SK-N-SH treated with all-trans-retinoic acid at 6 μM for 48 hours (cell line): ENCODE measurements at regions not wholly inside any gene's neighbourhood (a gene's known extent, or its start where the extent isn't known, plus 50 kb on each side); places are given as distances from the start of the nearest gene placed in this dataset.

Source experiments
- ATAC-seq: fragments of 200-7000 bp; cut with Tn5 transposase; 3 replicates; pipeline ENCODE4 v1.9.1; 2020; ENCODE audit warnings: mild to moderate bottlenecking, moderate library complexity
- ARNTL ChIP-seq: fragments of 450-650 bp; formaldehyde crosslinking; IDR thresholded peaks from 2 replicates; pipeline ENCODE4 v1.5.0; 2020; ENCODE audit warnings: low read depth, mild to moderate bottlenecking, moderate library complexity, borderline replicate concordance
- BACH2 ChIP-seq: fragments of 250-450 bp; sonication (Bioruptor Pico); IDR thresholded peaks from 2 replicates; pipeline ENCODE4 v1.9.0; 2021; ENCODE audit warnings: mild to moderate bottlenecking, borderline replicate concordance
- CREB5 ChIP-seq: fragments of 250-450 bp; sonication (Bioruptor Pico); IDR thresholded peaks from 2 replicates; pipeline ENCODE4 v1.5.1; 2020; ENCODE audit warnings: low read depth, mild to moderate bottlenecking, moderate library complexity
- CSDC2 ChIP-seq: fragments of 250-450 bp; sonication (Bioruptor Pico); IDR thresholded peaks from 2 replicates; pipeline ENCODE4 v1.5.0; 2020; ENCODE audit warnings: mild to moderate bottlenecking, moderate library complexity
- CSRNP3 ChIP-seq: fragments of 250-450 bp; sonication (Bioruptor Pico); IDR thresholded peaks from 2 replicates; pipeline ENCODE4 v1.5.1; 2021; ENCODE audit warnings: mild to moderate bottlenecking, moderate library complexity
- ESRRG ChIP-seq: fragments of 250-450 bp; sonication (Bioruptor Pico); IDR thresholded peaks from 2 replicates; pipeline ENCODE4 v1.6.1; 2021; ENCODE audit warnings: mild to moderate bottlenecking
- GLIS3 ChIP-seq: fragments of 250-450 bp; sonication (Bioruptor Pico); IDR thresholded peaks from 2 replicates; pipeline ENCODE4 v1.5.0; 2020; ENCODE audit warnings: mild to moderate bottlenecking, moderate library complexity
- ISL1 ChIP-seq: fragments of 250-450 bp; sonication (Bioruptor Pico); IDR thresholded peaks from 2 replicates; pipeline ENCODE4 v2.1.2; 2022; ENCODE audit warnings: mild to moderate bottlenecking, moderate library complexity
- OSR1 ChIP-seq: fragments of 250-450 bp; sonication (Bioruptor Pico); IDR thresholded peaks from 2 replicates; pipeline ENCODE4 v1.8.0; 2022; ENCODE audit warnings: moderate library complexity, mild to moderate bottlenecking, inconsistent platforms
- PATZ1 ChIP-seq: fragments of 250-450 bp; sonication (Bioruptor Pico); IDR thresholded peaks from 2 replicates; pipeline ENCODE4 v1.8.0; 2020; ENCODE audit warnings: mild to moderate bottlenecking, moderate library complexity, borderline replicate concordance
- POU6F1 ChIP-seq: fragments of 250-450 bp; sonication (Bioruptor Pico); IDR thresholded peaks from 2 replicates; pipeline ENCODE4 v1.8.0; 2021; ENCODE audit warnings: low read depth, mild to moderate bottlenecking, moderate library complexity, borderline replicate concordance
- RARB ChIP-seq: fragments of 250-450 bp; sonication (Bioruptor Pico); IDR thresholded peaks from 2 replicates; pipeline ENCODE4 v1.8.0; 2021; ENCODE audit warnings: mild to moderate bottlenecking, moderate library complexity
- SNAI2 ChIP-seq: fragments of 250-450 bp; sonication (Bioruptor Pico); IDR thresholded peaks from 2 replicates; pipeline ENCODE4 v1.5.0; 2020; ENCODE audit warnings: mild to moderate bottlenecking, moderate library complexity
- TOX ChIP-seq: fragments of 250-450 bp; sonication (Bioruptor Pico); IDR thresholded peaks from 2 replicates; pipeline ENCODE4 v1.8.0; 2021; ENCODE audit warnings: mild to moderate bottlenecking, moderate library complexity, borderline replicate concordance
- TSHZ2 ChIP-seq: fragments of 250-450 bp; sonication (Bioruptor Pico); IDR thresholded peaks from 2 replicates; pipeline ENCODE4 v1.5.0; 2020; ENCODE audit warnings: mild to moderate bottlenecking, moderate library complexity
- ZC3H10 ChIP-seq: fragments of 250-450 bp; sonication (Bioruptor Pico); IDR thresholded peaks from 2 replicates; pipeline ENCODE4 v1.5.1; 2021; ENCODE audit warnings: mild to moderate bottlenecking, moderate library complexity
- ZFP3 ChIP-seq: fragments of 250-450 bp; sonication (Bioruptor Pico); IDR thresholded peaks from 2 replicates; pipeline ENCODE4 v1.5.0; 2020; ENCODE audit warnings: mild to moderate bottlenecking, moderate library complexity
- ZFP30 ChIP-seq: fragments of 450-650 bp; formaldehyde crosslinking; IDR thresholded peaks from 2 replicates; pipeline ENCODE4 v1.5.0; 2022; ENCODE audit warnings: mild to moderate bottlenecking, moderate library complexity
- ZNF565 ChIP-seq: fragments of 450-650 bp; formaldehyde crosslinking; conservative IDR thresholded peaks from 2 replicates; pipeline ENCODE4 v1.5.0; 2020; ENCODE audit warnings: low read depth, mild to moderate bottlenecking, moderate library complexity
- ZNF70 ChIP-seq: fragments of 450-650 bp; formaldehyde crosslinking; IDR thresholded peaks from 2 replicates; pipeline ENCODE4 v1.5.0; 2020; ENCODE audit warnings: mild to moderate bottlenecking, moderate library complexity
- ZNF8 ChIP-seq: fragments of 450-650 bp; formaldehyde crosslinking; IDR thresholded peaks from 2 replicates; pipeline ENCODE4 v1.5.0; 2020; ENCODE audit warnings: mild to moderate bottlenecking, moderate library complexity

- no peak for ATAC-seq
These were observed 385.2 kb upstream of the KLF6 start for GRCh38 chr10:4170181-4170580.

GRCh38 chr10:4169448-4169847 lies 384.4 kb upstream of the KLF6 start:
- no peak for TF ChIP-seq ZNF565 (CRISPR knock-in tag)
- no peak for TF ChIP-seq PATZ1 (CRISPR knock-in tag)
- TF ChIP-seq ARNTL (CRISPR knock-in tag), result no peak
- no peak for TF ChIP-seq SNAI2
- TF ChIP-seq CSRNP3 (CRISPR knock-in tag), result no peak
- TF ChIP-seq BACH2 (CRISPR knock-in tag), result no peak
- no peak for ATAC-seq

More at GRCh38 chr10:4170181-4170580, 385.2 kb upstream of the KLF6 start:
- TF ChIP-seq PATZ1 (CRISPR knock-in tag) (no peak), ZC3H10 (CRISPR knock-in tag) (no peak), ZNF70 (CRISPR knock-in tag) (no peak), TSHZ2 (no peak), GLIS3 (CRISPR knock-in tag) (no peak), ZFP3 (CRISPR knock-in tag) (no peak), ZNF8 (CRISPR knock-in tag) (no peak), ZNF565 (CRISPR knock-in tag) (no peak), CSDC2 (CRISPR knock-in tag) (no peak), ZFP30 (CRISPR knock-in tag) (no peak), RARB (no peak), ISL1 (CRISPR knock-in tag) (no peak), ESRRG (no peak), OSR1 (no peak), CSRNP3 (CRISPR knock-in tag) (no peak), TOX (CRISPR knock-in tag) (no peak), POU6F1 (no peak)

- ATAC-seq, result no peak
- TF ChIP-seq CREB5 (CRISPR knock-in tag), result no peak
- TF ChIP-seq CSDC2 (CRISPR knock-in tag), result no peak
- TF ChIP-seq TSHZ2, result no peak
- TF ChIP-seq ZC3H10 (CRISPR knock-in tag), result no peak
- no peak for TF ChIP-seq OSR1
- no peak for TF ChIP-seq CSRNP3 (CRISPR knock-in tag)
- TF ChIP-seq ESRRG, result no peak
- TF ChIP-seq ZFP30 (CRISPR knock-in tag), result no peak
- no peak for TF ChIP-seq ARNTL (CRISPR knock-in tag)
These were observed 382.2 kb upstream of the KLF6 start for GRCh38 chr10:4167216-4167615.
